ENCODE measurements at regions not wholly inside any gene's neighbourhood (a gene's known extent, or its start where the extent isn't known, plus 50 kb on each side); places are given as distances from the start of the nearest gene placed in this dataset.

- TF ChIP-seq CTCF (IDR thresholded peaks at IDR 0.05): no peak
- TF ChIP-seq POLR2A (IDR thresholded peaks at IDR 0.05): no peak
Measured at GRCh38 chr3:163664466-163664865, 1413.8 kb downstream of the SI start.
